ENCODE measurements at regions not wholly inside any gene's neighbourhood (a gene's known extent, or its start where the extent isn't known, plus 50 kb on each side); places are given as distances from the start of the nearest gene placed in this dataset.

DNA sequence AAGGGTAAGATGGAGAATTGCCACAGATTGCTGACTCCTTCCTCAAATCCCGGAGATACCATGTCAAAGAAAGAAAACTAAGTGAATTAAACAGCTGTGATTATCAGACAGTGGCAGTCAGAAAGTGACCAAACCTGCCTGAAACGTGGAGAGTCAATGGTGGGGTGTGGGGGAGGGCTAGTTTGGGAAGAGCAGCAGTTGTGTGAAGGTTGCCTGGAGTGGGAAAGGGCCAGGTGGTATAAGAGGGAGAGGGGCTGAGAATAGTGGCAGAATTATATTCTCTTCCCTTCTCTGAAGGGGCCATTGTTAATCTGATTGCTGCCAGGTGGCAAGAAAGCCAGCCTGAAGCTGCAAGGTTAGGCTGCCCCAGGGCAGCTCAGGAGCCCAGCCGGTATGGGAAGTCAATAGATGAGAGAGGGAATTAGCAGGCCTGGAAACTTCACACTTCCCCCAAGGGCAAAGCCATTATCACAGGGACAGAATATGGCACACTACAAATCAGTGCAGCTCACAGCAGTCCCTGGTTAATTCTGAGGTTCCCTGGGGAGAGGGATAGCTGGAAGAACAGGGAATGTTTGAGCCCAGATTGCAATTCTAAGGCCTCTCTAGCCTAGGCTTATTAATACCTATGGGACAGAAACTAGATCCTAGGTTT is 83.9 kb upstream of the ITGB1 start:
- TF ChIP-seq, protein P1, sequence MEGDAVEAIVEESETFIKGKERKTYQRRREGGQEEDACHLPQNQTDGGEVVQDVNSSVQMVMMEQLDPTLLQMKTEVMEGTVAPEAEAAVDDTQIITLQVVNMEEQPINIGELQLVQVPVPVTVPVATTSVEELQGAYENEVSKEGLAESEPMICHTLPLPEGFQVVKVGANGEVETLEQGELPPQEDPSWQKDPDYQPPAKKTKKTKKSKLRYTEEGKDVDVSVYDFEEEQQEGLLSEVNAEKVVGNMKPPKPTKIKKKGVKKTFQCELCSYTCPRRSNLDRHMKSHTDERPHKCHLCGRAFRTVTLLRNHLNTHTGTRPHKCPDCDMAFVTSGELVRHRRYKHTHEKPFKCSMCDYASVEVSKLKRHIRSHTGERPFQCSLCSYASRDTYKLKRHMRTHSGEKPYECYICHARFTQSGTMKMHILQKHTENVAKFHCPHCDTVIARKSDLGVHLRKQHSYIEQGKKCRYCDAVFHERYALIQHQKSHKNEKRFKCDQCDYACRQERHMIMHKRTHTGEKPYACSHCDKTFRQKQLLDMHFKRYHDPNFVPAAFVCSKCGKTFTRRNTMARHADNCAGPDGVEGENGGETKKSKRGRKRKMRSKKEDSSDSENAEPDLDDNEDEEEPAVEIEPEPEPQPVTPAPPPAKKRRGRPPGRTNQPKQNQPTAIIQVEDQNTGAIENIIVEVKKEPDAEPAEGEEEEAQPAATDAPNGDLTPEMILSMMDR (IDR thresholded peaks at IDR 0.05) = no peak
- TF ChIP-seq POLR2A (IDR thresholded peaks at IDR 0.05) (no peak), POLR2AphosphoS5 (IDR thresholded peaks at IDR 0.05) (no peak), EP300 (IDR thresholded peaks at IDR 0.05) (no peak)
